H1 (cell line): ENCODE measurements at regions not wholly inside any gene's neighbourhood (a gene's known extent, or its start where the extent isn't known, plus 50 kb on each side); places are given as distances from the start of the nearest gene placed in this dataset.

ENCODE experiments used
- POLR2AphosphoS5 ChIP-seq: IDR thresholded peaks from 2 replicates; pipeline ENCODE4 v1.6.1; 2011; ENCODE audit warnings: low read depth, low read length
- SIRT6 ChIP-seq: IDR thresholded peaks from one replicate; pipeline ENCODE4 v1.7.1; 2012; ENCODE audit warnings: low read length, inconsistent platforms
- TF ChIP-seq, protein P1 (sequence below), 3 experiments: IDR thresholded peaks; 1 replicate in 2 of 3; 2 replicates in 1 of 3; pipeline versions ENCODE4 v1.5.1 to v1.6.1; 2011; ENCODE audit warnings: low read length in 3 of 3, mild to moderate bottlenecking in 3 of 3, inconsistent platforms in 2 of 3, low read depth in 1 of 3, moderate library complexity in 1 of 3; ENCODE audit not compliant: insufficient read depth in 1 of 3; ENCODE audit errors: control extremely low read depth in 1 of 3

DNA sequence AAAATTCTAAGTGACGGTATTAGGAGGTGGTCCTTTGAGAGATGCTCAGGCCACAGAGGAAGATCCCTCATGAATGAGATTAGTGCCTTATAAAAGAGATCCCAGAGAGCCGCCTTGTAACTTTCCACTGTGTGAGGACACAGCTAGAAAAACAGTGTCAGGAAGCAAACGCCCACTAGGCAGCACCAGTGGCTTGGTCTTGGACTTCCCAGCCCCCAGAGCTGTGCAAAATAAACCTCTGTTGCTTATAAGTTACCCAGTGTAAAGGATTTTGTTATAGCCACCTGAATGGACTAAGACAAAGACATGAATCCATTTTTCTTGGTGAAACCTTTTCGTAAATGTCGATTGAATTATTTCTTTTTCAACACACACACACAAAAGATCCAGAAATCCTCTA is 141.0 kb downstream of the CBLN1 start (continued):
- TF ChIP-seq, protein P1, sequence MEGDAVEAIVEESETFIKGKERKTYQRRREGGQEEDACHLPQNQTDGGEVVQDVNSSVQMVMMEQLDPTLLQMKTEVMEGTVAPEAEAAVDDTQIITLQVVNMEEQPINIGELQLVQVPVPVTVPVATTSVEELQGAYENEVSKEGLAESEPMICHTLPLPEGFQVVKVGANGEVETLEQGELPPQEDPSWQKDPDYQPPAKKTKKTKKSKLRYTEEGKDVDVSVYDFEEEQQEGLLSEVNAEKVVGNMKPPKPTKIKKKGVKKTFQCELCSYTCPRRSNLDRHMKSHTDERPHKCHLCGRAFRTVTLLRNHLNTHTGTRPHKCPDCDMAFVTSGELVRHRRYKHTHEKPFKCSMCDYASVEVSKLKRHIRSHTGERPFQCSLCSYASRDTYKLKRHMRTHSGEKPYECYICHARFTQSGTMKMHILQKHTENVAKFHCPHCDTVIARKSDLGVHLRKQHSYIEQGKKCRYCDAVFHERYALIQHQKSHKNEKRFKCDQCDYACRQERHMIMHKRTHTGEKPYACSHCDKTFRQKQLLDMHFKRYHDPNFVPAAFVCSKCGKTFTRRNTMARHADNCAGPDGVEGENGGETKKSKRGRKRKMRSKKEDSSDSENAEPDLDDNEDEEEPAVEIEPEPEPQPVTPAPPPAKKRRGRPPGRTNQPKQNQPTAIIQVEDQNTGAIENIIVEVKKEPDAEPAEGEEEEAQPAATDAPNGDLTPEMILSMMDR (IDR thresholded peaks at IDR 0.05; ENCODE audit: control extremely low read depth in 1 of 3, insufficient read depth in 1 of 3, low read depth in 1 of 3, low read length in 3 of 3): no peak
- no peak for TF ChIP-seq SIRT6
- no peak for TF ChIP-seq POLR2AphosphoS5
- TF ChIP-seq, all 59 proteins: peak for 0
